Ovary (tissue), 7 donors: ENCODE measurements at regions not wholly inside any gene's neighbourhood (a gene's known extent, or its start where the extent isn't known, plus 50 kb on each side); places are given as distances from the start of the nearest gene placed in this dataset.

Experiments used
- DNase-seq, 5 donors: peaks; one replicate each; pipeline ENCODE4 v3.0.0-alpha.2; 2019 to 2020
- H3K27ac ChIP-seq, 2 donors: fragments of 200-600 bp; one replicate each; pipeline versions ENCODE4 v1.5.1 to v1.8.0; 2019 to 2022
- H3K27me3 ChIP-seq: fragments of 200-600 bp; one replicate; pipeline ENCODE4 v1.8.0; 2022
- H3K36me3 ChIP-seq: fragments of 200-600 bp; sonication (generic); one replicate; pipeline ENCODE4 v1.5.1; 2019
- H3K4me1 ChIP-seq: one replicate; pipeline ENCODE4 v1.8.1; 2013; ENCODE audit warnings: mild to moderate bottlenecking, moderate library complexity; ENCODE audit not compliant: insufficient read depth
- H3K4me3 ChIP-seq: fragments of 200-600 bp; sonication (generic); one replicate; pipeline ENCODE4 v1.5.1; 2017
- H3K9me3 ChIP-seq, 2 donors: fragments of 200-600 bp in 1 of 2; sonication (generic) in 1 of 2; one replicate each; pipeline versions ENCODE4 v1.5.1 to v1.8.1; 2013 to 2019; ENCODE audit warnings: mild to moderate bottlenecking in 1 of 2, moderate library complexity in 1 of 2
- CTCF ChIP-seq, 3 donors: fragments of 450-650 bp in 2 of 3; fragments of 200-600 bp in 1 of 3; IDR thresholded peaks; one replicate each; pipeline versions ENCODE4 v1.5.1 to v1.8.0; 2016 to 2022; ENCODE audit warnings: antibody characterized with exemption in 3 of 3, mild to moderate bottlenecking in 1 of 3
- EP300 ChIP-seq: sonication (generic); formaldehyde crosslinking; IDR thresholded peaks from one replicate; pipeline ENCODE4 v1.6.1; 2017; ENCODE audit warnings: antibody characterized with exemption
- POLR2A ChIP-seq: fragments of 450-650 bp; IDR thresholded peaks from one replicate; pipeline ENCODE4 v1.6.1; 2017; ENCODE audit warnings: antibody characterized with exemption, mild to moderate bottlenecking, moderate library complexity
- WGBS, 3 donors: extraction: QIAGEN DNeasy Blood & Tissue Kit in 1 of 3; methylation state at CpG; one replicate each; pipeline versions ENCODE4 v1.1.5 to v1.1.7; 2013 to 2017; 5-methylcytosine and 5-hydroxymethylcytosine counted together
- intact Hi-C, 4 donors: fragments of 100-400 bp; cut with DNase I; formaldehyde crosslinking; loops; one replicate each; pipeline versions ENCODE4 v1.11.0 to v1.15.1; 2022 to 2023
- donor health status: DM: no; HTN: no; CAD: no; lungs with moderate emphysema.
- donor health status: DM: no; HTN: no; CAD: no.
- donor health status: Bipolar disorder and iron deficiency.
- donor health status: DM: no; HTN: no; CAD: no.
- donor health status: DM: yes; HTN: yes; CAD: no.

- Histone ChIP-seq H3K27me3 (no peaks in the 10 kb centered on the region), H3K9me3 (no peaks in the 10 kb centered on the region), H3K4me3 (no peak overlapping the region), H3K27ac (no peak overlapping the region), H3K4me1 (no peaks in the 10 kb centered on the region), H3K36me3 (no peaks in the 10 kb centered on the region)
- TF ChIP-seq POLR2A: no peak
- TF ChIP-seq EP300: no peak
- TF ChIP-seq CTCF (IDR thresholded peaks at IDR 0.05): no peak
- no peak for DNase-seq
- intact Hi-C loops: no loop called here
Measured at GRCh38 chr1:189180057-189180456, 1297.6 kb downstream of the BRINP3 start.

GRCh38 chr1:189185097-189185496, 1292.6 kb downstream of the BRINP3 start:
- H3K27ac ChIP-seq: no peak overlapping the region
- no peaks in the 10 kb centered on the region for H3K9me3 ChIP-seq
- 19 to 20% (median 20%) methylated on average over 2 of the region's 2 CpGs for whole genome bisulfite sequencing, 3 donors
- intact Hi-C loops: no loop called here
- no peak for DNase-seq
- no peaks in the 10 kb centered on the region for H3K4me1 ChIP-seq
- H3K36me3 ChIP-seq: no peaks in the 10 kb centered on the region
- H3K27me3 ChIP-seq: no peaks in the 10 kb centered on the region
- no peak for TF ChIP-seq EP300
- no peak for TF ChIP-seq CTCF (IDR thresholded peaks at IDR 0.05)
- no peak for TF ChIP-seq POLR2A
- H3K4me3 ChIP-seq: no peak overlapping the region

- H3K4me3 ChIP-seq: no peak overlapping the region
- DNase-seq: no peak
- H3K9me3 ChIP-seq: no peaks in the 10 kb centered on the region
- 64 to 75% (median 75%) methylated on average over 2 of the region's 2 CpGs for WGBS, 3 donors
- no peak overlapping the region for H3K27ac ChIP-seq
- H3K36me3 ChIP-seq: no peaks in the 10 kb centered on the region
- intact Hi-C loops: no loop called here
- H3K27me3 ChIP-seq: no peaks in the 10 kb centered on the region
- H3K4me1 ChIP-seq: no peaks in the 10 kb centered on the region
- no peak for TF ChIP-seq CTCF (IDR thresholded peaks at IDR 0.05)
Measured at GRCh38 chr1:189192741-189193520, 1284.7 kb downstream of the BRINP3 start.

- intact Hi-C loops: no loop called here
- no peak for TF ChIP-seq CTCF (IDR thresholded peaks at IDR 0.05)
- no peak for TF ChIP-seq POLR2A
- TF ChIP-seq EP300: no peak
- no peak overlapping the region for H3K27ac ChIP-seq
- no peaks in the 10 kb centered on the region for H3K4me1 ChIP-seq
- H3K27me3 ChIP-seq: no peaks in the 10 kb centered on the region
- 5 to 15% (median 9%) methylated on average over 2 of the region's 2 CpGs for WGBS, 3 donors
- no peaks in the 10 kb centered on the region for H3K9me3 ChIP-seq
- no peak overlapping the region for H3K4me3 ChIP-seq
- H3K36me3 ChIP-seq: no peaks in the 10 kb centered on the region
- no peak for DNase-seq
Measured at GRCh38 chr1:189205863-189206262, 1271.8 kb downstream of the BRINP3 start.
